ENCODE measurements at regions not wholly inside any gene's neighbourhood (a gene's known extent, or its start where the extent isn't known, plus 50 kb on each side); places are given as distances from the start of the nearest gene placed in this dataset.
A peak's percentile ranks its signal among the peaks of the same experiment; 100 is the strongest.

DNA sequence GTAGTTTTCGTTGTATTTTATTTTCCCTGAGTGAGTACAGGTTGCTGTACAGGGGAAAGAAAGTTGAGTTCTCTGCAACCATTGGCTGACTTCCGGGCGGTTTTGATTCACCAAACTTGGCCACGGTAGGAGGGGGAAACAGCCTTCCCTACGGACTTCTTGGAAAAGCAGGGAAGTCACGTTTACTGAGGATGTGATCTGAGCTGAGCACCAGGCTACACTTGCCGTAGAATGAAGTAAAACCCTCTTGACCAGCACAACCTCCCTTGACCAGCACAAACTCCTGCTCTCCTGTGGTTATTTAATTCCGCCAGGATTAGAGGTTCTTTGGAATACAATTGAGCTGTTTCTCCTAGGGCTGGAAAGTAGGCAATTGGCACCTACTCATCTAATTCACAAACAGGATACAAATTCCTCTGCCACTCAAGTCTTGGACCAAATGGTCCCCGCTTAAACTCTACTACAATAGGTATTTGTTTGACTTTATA is 242.0 kb upstream of the RBFOX1 start:
- DNase-seq = no peak

- DNase-seq = no peak
These were observed 242.9 kb upstream of the RBFOX1 start for GRCh38 chr16:7089751-7090150.

DNA sequence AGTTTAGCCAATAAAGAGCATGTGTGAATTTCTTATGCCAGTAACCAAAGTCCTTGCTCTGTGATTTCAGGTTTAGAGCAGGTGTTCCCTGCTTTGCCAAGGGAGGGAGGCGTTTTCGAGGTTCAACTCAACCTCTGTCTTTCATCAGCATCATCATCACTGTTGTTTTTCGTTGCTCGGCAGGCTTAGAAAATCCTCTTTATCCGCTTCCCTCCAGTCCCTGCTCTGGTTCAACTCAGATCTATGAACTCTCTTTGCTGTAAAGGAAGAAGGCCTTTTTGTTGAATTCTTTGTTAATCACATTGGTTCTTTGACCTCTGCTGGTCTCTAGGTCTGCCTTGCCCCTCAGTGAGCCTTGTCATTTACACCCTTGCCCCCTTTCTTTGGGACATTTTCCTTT is 243.9 kb upstream of the RBFOX1 start:
- DNase-seq = no peak

DNA sequence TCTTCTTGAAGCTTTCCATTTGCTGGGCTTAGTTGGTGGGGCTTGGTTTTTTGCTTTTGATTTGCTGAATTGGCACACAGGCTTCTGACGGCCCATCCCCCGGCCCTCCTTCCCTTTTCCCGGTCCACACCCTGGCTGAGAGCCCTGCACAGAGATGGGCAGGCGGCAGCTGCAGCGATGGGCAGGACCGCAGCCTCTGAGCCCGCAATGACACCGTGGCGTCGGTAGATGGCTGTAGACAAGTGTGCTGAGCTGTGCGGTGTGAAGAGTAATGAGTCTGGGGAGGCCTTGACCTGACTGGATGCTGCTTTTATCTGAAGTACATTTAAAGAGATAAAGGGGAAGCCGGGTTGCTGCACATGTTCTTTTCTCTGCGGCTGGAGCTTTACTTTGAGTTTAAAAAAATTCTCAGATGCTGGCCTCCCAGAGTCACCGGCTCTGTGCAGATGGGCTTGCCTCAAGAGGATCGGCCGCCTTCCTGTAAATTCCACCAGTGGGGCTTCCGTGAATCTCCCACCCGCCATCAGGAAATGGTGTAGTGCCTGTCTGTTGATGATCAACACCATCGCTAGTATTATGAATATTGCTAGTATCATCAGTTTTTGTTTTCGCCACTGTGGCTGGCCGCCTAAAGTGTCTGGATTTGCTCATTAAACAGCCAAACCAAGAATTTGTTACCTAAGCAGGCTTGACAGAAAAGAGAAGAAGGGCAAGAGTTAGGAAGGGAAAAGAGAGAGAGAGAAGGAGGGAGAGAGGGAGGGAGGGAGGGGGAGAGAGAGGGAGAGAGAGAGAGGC is 245.6 kb upstream of the RBFOX1 start:
- peak in 1 of 2 experiments; percentile 53 for DNase-seq

GRCh38 chr16:7085776-7086175 is 246.9 kb upstream of the RBFOX1 start:
- no peak for DNase-seq

GRCh38 chr16:7083096-7083495 is 249.5 kb upstream of the RBFOX1 start:
- DNase-seq = no peak

GRCh38 chr16:7077636-7078035 is 255.0 kb upstream of the RBFOX1 start:
- DNase-seq = no peak

DNA sequence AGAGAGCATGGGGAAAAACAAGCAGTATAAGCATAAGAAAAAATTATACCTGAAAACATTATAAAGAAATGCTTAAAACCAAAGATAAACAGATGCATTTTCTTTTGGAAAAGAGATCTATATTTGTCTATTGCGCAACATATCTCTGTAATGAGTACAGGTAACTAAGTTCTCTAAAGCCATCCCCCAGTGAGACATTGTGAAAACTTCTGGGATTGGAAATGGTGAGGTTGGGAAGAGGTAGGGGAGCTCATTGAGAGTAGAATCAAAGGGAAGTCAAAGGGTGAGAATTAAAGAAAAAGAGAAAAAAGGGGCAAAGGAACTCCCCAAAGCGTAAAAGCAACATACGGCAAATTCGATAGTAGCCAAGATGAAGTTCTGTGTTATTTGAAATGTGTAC is 257.9 kb upstream of the RBFOX1 start:
- no peak for DNase-seq

GRCh38 chr16:7057458-7057857 is 275.2 kb upstream of the RBFOX1 start:
- DNase-seq = no peak

GRCh38 chr16:7055443-7055842 is 277.2 kb upstream of the RBFOX1 start:
- no peak for DNase-seq

- DNase-seq = no peak
These were observed 280.9 kb upstream of the RBFOX1 start for GRCh38 chr16:7051591-7052349.

DNA sequence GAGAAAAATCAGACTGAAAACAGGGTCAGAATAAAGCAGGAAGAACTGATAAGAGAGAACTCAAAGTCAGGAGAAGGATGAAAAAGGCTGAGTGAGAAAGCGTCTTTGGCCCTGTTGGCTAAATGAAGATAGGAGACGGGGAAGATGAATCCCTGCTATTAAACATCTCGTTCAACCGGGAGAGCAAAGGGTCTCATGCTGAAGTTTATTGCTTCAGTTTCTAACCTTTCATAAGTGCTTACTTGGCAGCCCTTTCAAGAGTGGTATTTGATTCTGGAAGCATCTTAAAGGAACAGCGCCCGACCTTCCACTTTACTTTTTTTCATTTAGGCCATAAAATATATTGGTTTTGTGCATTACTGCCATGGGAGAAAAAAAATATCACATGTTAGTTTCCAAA is 288.3 kb upstream of the RBFOX1 start:
- no peak for DNase-seq

- DNase-seq = peak in 1 of 2 experiments; percentile 19
These were observed 294.2 kb upstream of the RBFOX1 start for GRCh38 chr16:7038475-7038874.

DNA sequence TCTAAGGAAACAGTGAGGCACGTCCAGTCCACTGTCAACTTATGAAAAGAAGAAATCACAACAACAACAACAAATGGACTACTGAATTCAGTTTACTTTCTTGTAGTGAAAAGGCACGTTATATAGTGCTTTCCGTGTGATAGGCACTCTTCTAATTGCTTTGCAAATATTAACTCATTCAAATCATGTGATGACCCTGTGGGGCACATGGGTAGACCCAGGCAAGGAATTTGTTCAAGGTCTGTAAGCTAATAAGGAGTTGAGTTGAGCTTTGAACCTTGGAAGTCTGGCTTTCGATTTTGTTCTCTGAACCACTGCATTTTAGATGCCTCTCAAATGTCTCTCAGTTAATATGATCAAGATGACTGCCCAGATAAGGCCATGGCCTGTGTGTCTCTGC is 295.1 kb upstream of the RBFOX1 start:
- no peak for DNase-seq

GRCh38 chr16:7031031-7031430 is 301.6 kb upstream of the RBFOX1 start:
- no peak for DNase-seq

- no peak for DNase-seq
These were observed 305.2 kb upstream of the RBFOX1 start for GRCh38 chr16:7027401-7027800.

- DNase-seq = no peak
These were observed 306.0 kb upstream of the RBFOX1 start for GRCh38 chr16:7026639-7027038.

DNA sequence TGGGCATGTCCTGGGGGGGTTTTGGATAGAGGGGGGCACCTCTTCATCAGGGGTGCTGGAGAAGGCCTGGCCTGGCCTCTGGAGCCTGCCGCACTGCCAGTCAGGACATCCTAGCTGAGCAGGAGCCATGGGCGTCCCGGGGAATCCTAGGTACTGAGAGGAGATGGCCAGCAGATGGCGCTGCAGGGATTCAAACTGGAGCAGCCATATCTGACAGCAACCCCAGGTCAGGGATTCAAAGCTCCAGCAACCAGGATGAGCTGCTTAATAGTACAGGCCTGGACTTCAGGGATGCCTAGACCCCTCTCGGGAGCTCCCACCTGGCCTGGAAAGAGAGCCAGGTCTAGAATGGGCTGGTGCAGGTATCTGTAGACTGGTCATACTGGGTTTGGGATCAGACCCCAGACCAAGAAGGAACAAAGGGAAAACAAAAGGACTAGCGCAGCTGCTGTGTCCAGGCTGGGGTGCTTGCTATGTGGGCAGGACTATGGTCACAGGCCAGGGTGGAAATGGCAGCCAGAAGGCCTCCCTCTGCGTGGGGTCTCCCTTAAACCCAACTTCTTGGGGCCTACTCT is 306.9 kb upstream of the RBFOX1 start:
- DNase-seq = peak in 1 of 2 experiments; percentile 44

DNA sequence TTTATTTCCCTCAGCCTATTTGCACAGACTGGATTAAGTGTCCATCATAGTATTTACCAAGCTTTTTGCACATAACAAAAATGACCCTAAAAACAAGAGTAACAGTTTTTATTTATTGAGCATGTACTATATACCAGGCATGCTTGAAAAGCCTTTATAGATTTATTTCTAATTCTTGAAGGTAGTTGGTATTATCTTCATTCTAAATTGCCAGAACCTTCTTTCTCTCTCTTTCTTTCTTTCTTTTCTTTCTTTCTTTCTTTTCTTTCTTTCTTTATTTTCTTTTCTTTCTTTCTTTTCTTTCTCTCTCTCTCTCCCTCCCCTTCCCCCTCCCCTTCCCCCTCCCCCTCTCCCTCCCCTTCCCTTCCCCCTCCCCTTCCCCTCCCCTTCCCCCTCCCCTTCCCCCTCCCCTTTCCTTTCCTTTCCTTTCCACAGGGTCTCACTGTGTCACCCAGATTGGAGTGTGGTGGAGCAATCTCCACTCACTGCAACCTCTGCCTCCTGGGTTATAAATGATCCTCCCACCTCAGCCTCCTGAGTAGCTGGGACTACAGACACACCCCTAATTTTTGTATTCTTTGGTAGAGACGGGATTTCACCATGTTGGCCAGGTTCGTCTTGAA is 310.9 kb upstream of the RBFOX1 start:
- no peak for DNase-seq

DNA sequence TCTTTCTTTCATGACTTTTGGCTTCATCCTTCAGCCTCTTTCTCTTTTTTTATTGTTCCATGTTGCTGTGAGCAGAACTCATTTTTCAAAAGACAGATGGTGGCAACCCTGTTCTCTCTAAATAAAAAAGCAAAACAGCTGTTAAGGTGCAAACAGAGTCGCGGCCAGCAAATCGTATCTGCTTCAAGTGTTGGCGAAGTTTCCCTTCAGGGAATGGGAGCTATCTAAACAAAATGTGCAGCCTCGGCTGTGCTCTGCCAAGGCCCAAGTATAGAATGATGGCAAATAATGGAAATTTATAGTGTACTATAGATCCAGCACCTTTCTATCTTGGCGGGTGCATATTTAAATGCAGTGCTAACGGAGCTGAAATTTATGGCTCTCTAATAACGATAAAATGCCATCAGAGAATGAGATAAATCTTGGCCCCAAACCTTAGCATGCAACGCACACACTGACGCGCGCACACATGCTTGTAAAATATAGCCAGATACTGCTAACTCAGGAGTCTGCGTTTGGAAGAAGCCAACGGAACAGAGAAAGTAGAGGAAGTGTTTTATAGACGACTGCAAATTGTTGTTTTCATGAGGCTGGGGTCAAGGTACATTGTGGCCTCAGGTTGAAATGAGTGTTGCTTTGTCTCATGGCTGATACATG is 315.5 kb upstream of the RBFOX1 start:
- DNase-seq = no peak

DNA sequence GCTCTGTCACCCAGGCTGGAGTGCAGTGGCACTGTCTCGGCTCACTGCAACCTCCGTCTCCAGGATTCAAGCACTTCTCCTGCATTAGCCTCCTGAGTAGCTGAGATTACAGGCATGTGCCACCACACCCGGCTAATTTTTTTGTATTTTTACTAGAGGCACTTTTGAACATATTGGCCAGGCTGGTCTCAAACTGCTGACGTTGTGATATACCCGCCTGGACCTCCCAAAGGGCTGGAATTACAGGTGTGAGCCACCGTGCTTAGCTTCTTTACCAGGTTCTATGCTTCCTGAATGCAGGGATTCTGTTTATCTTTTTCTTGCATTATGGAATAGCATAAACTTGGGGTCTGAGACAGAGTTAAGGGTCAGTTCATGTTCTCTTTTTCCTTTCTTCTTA is 317.9 kb upstream of the RBFOX1 start:
- DNase-seq = no peak

- no peak for DNase-seq
These were observed 318.7 kb upstream of the RBFOX1 start for GRCh38 chr16:7013990-7014389.

DNA sequence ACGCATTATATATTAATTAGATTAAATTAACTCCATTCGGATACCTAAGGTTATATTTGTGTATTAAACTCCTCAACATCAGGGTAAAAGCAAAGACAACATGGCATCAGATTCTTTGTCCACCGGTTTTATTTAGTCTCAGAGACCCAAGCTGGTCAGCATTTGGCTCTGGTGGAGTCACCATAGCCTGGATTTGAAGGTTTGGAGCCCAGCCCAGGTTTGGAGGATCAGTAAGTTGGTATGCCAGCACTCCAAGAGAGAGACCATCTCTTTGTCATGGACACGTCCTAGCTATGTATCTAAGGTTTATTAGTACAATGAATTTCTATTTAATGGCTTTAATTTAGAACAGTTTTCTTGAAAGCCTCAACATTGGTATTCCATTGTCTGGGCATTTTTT is 328.4 kb upstream of the RBFOX1 start:
- DNase-seq = no peak
